DND-41 (cell line): ENCODE measurements at regions not wholly inside any gene's neighbourhood (a gene's known extent, or its start where the extent isn't known, plus 50 kb on each side); places are given as distances from the start of the nearest gene placed in this dataset.

ENCODE experiments used
- CTCF ChIP-seq: IDR thresholded peaks from 2 replicates; pipeline ENCODE4 v1.5.1; 2012; ENCODE audit warnings: borderline replicate concordance, low read length, moderate library complexity, mild to moderate bottlenecking; ENCODE audit not compliant: poor library complexity, severe bottlenecking; ENCODE audit errors: extremely low read depth
- EZH2 ChIP-seq: IDR thresholded peaks from 3 replicates; pipeline ENCODE4 v1.6.1; 2012; ENCODE audit warnings: borderline replicate concordance, low read depth, mild to moderate bottlenecking, moderate library complexity, low read length, inconsistent platforms; ENCODE audit not compliant: severe bottlenecking

- TF ChIP-seq EZH2 (no peak), CTCF (no peak)
Measured at GRCh38 chr1:29624320-29625083, 388.2 kb downstream of the PTPRU start.
